HG02759 (cell line): ENCODE measurements at regions not wholly inside any gene's neighbourhood (a gene's known extent, or its start where the extent isn't known, plus 50 kb on each side); places are given as distances from the start of the nearest gene placed in this dataset.
A peak's percentile ranks its signal among the peaks of the same experiment; 100 is the strongest.
"Not testable (repeated sequence)": the region's sequence is repeated elsewhere in the genome, so short reads cannot be mapped to it uniquely, and the experiment has no call there.

ENCODE experiments used
- ATAC-seq: cut with Tn5 transposase; IDR thresholded peaks from one replicate; pipeline ENCODE4 v1.9.1; 2021; ENCODE audit warnings: mild to moderate bottlenecking, moderate library complexity; ENCODE audit not compliant: unreplicated experiment

DNA sequence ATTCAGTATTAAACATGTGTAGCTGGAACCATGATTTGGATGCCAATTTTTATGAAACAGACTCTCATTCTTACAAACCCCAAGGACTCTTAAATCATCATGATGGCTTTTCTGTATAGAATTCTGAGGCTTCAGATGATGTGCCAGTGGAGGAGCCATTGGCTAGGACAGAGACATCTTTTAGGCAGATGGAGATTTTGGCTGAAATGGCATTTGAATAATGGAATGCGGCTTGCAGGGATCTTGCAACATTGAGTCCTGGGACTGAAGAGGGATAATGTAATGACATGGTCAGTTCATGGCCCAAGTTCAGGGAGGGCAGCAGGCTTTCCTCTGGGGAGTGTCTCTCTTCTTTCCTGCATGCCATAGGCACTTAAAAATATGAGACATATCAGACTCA, 172.4 kb downstream of the ABCA8 start:
- ATAC-seq = no peak

DNA sequence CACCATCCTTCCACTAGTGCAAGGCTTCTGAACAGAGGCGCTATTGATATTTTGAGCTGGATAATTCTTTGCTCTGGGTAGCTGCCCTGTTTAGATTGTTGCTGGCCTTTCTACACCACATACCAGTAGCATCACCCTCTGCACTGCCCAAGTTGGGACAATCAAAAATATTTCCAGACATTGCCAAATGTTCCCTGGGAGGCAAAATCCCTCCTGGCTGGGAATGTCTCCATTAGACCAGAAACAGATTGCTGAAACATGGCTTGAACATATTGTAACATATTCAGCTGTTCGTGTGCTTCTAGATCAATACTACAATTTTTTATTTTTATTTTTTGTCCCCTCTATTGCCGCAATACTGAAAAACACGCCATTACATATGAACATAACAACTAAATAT, 174.6 kb downstream of the ABCA8 start:
- ATAC-seq = no peak

DNA sequence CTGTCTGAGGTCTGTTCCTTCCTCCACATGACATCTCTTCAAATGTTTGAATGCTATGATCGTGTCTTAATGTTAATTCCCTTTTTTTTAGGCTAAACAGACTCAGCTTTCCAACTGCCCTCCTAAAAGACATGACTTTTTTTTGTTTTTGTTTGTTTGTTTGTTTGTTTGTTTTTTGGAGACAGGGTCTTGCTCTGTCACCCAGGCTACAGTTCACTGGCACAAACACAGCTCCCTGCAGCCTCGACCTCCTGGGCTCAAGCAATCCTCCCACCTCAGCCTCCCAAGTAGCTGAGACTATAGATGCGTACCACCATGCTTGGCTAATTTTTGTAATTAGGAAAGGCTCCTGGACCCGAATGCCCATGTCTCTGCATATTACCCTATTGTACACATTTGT, 176.5 kb downstream of the ABCA8 start:
- ATAC-seq = no peak

DNA sequence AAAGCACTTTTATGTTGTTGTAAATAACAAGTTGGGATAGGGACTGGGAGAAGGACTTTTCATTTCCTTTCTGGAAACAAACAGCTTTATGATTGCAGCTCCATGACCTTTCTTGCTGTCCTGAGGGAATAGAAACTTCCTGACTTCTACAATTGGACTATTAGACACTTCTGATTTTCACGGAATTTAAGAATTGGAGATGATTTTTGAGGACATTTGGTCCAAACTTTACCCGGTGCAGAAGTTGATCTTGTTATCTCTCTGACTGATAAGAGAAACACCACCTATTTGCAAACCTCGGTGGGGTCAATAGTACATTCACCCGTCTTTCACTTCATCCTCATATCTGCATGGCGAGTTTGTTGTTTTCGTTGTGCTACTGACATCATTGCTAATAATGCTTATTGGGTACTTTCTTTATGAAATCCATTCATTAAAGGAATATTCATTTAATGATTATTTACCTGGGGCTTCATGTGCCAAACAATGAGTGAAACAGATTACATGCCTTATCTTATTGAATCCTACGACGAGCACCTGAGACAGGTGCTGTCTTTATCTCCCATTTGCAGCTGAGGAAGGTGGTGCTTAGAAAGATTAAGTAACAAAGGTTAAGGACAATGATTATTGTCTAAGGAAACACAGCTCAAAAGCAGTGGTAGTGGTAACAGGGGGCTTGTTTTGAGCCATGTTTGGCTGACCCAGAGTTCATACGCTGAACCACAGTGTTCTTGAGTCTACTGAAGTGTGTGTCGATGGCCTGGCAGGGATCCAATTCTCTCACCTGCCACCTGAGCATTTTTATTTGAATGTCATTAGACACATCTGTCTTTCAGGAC, 176.9 kb upstream of the FAM20A start:
- ATAC-seq = no peak

DNA sequence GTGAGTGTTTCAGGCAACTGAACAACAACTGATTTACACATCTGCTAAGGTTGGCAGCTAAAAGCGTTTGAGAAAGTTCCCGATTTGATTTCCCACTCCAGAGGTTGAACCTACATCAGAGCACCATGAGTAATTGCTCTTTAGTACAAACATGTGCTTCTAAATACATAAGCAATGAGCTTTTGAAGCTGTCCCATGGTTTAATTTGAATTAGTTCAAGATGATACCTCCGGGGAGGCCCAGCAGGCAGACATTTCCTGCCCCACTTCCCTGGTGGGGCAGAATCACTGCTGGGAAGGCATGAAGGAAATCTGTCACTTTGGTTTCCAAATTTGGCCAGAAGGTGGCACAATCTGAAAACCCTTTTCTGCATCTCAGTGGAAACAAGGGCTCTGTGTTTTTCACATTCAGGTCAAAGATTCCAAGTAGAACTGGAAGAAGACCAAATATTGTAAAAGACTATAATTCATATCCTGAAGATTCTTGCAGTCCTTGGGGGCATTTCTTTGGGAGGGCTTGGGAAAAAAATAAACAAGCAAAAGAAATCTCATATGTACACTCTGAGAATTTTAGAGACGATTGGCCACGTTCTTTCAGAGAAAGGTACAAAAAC, 176.2 kb upstream of the FAM20A start:
- ATAC-seq = no peak

GRCh38 chr17:68776451-68776850, 175.3 kb upstream of the FAM20A start:
- ATAC-seq = no peak

DNA sequence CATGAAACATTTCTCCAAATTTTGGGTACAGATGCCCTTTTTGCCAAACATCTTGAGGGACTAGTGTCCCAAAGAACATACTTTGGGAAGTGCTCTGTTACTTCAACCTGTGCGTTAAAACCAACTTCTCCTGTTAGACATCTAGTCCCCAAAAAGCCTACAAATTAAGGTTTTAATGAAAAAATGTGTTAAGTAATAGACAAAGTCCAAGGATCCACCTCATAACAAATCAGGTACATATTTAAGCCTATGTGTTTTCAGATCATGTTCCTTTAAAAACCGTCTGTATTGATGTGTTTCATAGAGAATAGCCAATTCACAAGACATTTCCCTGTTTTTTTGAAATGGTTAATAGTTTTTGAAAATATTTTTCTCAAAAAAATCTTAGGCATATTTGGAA, 174.8 kb upstream of the FAM20A start:
- ATAC-seq = no peak

DNA sequence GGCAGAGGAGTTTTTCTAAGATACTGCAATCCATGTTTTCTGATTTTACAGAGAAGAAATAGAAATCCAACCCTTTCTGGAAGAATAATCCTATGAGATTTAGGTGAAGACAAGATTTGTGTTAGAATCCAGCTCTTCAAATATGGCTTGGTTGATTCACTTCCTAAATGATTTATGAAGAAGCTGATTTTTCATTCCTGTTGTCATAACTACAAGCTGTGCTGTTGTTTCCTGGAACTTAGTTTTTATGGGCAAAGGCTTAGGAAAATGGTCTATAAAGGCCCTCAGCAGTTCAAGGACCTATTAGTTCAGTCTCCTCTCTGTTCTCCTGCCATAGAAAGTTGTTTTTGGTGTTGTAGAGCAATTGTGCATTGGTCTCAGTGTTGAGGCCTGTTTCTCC, 174.2 kb upstream of the FAM20A start:
- ATAC-seq = no peak

DNA sequence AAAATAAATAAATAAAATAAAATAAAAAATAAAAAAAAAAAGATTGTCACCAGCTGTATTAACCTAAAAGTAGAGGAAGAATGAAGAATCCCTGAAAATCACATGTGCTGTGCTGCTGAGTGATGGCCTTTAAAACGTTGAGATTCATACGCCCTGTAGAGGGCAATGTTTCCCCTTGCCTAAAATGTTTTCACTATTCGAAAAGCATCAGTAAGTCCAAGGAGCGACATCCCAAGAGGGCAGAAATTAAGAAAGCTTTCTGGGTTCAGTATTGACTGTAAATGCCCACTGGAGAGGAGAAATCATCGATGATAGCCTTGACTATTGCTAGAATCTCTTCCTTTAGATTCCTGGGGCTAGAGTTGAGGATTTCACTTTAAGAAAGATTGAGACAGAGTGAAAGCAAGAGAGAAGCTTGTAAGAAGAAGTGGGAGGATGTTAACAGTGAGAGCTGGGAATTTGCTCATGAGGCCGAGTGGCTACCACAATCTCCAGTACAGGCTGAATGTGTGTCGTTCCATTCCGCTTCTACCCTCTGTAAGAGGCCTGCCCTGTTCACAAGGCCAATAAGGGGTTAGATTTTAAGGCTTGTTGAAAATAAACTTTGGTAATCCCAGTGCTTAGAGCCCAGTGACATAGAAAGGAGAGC, 170.8 kb upstream of the FAM20A start:
- peak; percentile 59 for ATAC-seq

- no peak for ATAC-seq
Measured at GRCh38 chr17:68768804-68769203, 167.6 kb upstream of the FAM20A start.

GRCh38 chr17:68766640-68767039, 165.5 kb upstream of the FAM20A start:
- ATAC-seq = no peak

- ATAC-seq = no peak
Measured at GRCh38 chr17:68763562-68763961, 162.4 kb upstream of the FAM20A start.

GRCh38 chr17:68762911-68763310, 161.7 kb upstream of the FAM20A start:
- ATAC-seq = no peak

- ATAC-seq = no peak
Measured at GRCh38 chr17:68760141-68760475, 158.9 kb upstream of the FAM20A start.

DNA sequence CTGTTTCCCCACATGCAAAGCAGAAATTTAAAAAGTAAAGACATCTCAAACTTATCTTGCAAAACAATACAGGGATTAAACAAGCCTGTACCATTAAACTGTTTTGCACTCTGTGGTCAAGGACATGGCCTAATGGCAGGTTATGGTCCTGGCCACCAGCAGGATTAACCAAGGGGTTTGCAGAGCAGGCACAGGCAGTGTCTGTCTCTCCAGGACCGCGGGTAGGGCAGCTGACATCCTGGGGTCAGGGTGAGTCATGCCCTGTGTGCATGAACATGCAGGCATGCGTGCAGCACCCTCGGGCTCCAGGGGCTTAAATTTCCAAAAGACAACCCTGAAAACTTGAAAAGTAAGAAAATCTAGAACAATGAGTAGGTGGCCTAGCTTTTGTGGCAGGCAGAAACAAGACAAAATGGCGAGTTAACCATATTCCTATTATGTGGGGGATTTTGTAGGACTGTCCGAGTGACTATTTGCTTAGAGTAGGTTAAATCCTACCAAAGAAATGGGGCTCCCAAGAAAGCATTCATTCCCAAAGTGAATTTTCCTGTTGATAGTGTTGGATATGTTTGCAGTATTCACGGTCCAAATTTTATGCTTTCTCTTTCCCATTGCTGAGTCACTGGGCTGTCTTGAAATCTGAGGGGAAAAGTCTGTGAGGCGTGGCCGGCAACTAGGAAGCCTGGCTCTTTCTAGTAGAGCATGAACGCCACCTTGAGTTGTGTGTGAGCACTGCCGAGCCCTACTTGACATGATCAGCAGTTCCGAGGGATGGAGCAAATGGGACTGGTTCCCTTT, 158.4 kb upstream of the FAM20A start:
- peak; percentile 95 for ATAC-seq

GRCh38 chr17:68759002-68759342, 157.8 kb upstream of the FAM20A start:
- no peak for ATAC-seq

GRCh38 chr17:68757866-68758757, 156.9 kb upstream of the FAM20A start:
- not testable (repeated sequence) for ATAC-seq

DNA sequence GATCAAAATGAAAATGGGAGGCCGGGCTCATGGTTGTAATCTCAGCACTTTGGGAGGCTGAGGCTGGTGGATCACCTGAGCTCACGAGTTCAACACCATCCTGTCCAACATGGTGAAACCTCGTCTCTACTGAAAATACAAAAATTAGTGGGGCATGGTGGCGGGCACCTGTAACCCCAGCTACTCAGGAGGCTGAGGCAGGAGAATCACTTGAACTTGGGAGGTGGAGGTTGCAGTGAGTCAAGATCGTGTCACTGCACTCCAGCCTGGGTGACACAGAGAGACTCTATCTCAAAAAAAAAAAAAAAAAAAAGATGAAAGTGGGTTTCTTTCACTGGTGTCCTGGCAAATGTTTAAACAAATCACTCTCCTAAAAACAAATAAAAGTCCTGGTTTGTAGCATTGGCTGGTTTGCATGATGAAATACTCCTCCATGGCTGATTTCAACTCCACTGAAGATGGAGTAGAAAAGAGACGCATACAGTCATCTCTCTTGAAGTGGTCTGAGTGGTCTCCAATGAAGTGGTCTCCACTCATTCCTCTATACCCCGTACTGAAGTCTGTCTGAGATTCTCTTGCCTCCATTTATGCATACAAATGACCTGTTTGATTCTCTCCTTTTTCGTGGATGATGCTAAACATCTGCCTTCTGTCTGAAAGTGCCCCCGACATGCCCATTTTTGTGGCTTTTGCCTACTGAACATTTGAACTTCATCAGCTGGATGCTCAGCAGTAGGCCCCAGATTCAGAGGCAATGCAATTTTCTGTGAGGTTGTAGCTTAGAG, 153.0 kb upstream of the FAM20A start:
- ATAC-seq = no peak

DNA sequence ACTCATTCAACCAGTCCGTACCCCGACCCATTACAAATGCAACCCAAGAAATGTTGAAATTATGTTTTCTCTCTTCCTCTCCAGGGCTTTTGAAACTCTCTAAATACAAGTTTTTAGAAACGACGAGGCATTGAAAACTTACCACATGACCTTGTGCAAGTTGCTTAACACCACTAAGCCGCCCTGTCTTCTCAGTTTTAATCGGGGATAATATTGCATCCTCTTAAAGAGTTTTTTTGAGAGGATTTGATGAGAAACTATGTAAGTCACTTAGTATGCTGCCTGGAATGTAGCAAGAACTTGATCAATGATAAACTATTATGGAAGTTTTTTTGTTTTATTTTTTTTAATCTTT, 149.0 kb upstream of the FAM20A start:
- no peak for ATAC-seq
